Occipital lobe (tissue), 1 donor: ENCODE measurements at regions not wholly inside any gene's neighbourhood (a gene's known extent, or its start where the extent isn't known, plus 50 kb on each side); places are given as distances from the start of the nearest gene placed in this dataset.

Experiments
- DNase-seq: peaks from one replicate; lab custom pipeline; 2025; lab: John Stamatoyannopoulos, UW

GRCh38 chr7:26487780-26488515 lies 196.3 kb downstream of the SNX10 start:
- DNase-seq: no peak

- DNase-seq: no peak
Measured at GRCh38 chr7:26489391-26489790, 197.7 kb downstream of the SNX10 start.

- no peak for DNase-seq
Measured at GRCh38 chr7:26489906-26490639, 198.4 kb downstream of the SNX10 start.

GRCh38 chr7:26490640-26491624 lies 199.3 kb downstream of the SNX10 start:
- DNase-seq: peak; percentile 70

GRCh38 chr7:26492816-26493215 lies 201.2 kb downstream of the SNX10 start:
- no peak for DNase-seq

GRCh38 chr7:26493737-26494428 lies 202.2 kb downstream of the SNX10 start:
- no peak for DNase-seq

GRCh38 chr7:26495569-26495968 lies 203.9 kb downstream of the SNX10 start:
- no peak for DNase-seq

DNA sequence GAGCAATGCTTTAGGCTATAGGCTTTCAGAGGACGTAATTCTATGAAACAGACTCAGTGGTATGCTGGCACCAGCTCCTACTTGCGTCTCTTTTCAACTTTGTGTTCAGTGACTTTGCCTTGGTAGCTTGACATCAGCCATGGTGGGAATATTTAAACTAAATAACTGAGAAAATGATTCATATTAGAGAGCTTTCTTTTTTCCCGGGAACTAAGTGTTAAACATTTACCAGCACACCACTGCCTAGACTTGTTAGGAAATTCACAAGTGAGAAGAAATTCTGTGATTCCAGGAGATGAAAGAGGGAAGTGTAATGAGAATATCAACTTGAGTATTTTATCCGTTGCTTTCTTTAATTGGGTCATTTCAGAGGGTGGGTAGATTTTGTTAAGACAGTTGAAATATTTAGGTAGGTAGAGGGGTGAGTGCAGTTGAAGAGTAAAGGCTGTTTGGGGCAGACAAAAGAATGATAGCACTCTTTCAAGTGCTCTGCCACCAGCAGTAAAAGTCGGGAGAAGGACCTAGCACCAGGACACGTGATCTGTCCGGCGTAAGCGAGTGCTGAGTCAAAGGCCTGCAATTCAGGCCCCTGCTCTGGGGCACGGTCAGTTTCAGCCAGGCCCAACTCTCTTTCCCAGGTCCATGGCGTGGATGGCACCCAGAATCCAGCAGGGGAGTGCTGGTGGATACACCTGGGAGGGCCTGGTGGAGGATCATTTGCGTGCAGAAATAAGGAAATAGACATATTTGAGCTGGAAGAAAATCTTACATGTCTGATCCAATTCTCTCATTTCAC lies 206.3 kb downstream of the SNX10 start:
- DNase-seq: no peak

DNA sequence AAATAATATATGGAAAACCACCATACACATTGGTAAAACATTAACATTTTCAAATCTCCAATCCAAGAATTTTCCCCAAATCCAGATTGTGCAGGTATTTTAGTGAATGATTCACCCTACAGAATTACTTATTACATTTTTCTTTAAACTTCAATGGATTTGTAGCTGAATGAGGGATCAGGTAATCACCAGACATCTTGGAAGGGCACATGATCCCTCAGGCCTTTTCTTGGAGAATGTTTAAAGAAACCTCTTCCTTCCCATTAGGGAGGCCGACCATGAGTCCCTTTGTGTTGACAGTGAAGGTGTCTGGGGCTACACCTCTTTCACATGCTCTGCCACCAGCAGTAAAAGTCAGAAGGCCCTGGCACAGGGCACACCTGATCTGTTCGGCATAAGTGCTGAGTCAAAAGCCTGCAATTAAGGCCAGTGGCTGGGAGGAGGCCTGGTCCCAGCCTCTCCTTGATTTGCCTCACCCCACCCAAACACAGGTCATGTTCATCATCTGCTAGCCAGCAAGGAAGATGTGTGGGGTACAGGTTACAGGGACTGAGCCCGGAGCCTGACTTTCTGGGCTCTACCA lies 207.7 kb downstream of the SNX10 start:
- DNase-seq: no peak

GRCh38 chr7:26500749-26501352 lies 209.2 kb downstream of the SNX10 start:
- DNase-seq: no peak

GRCh38 chr7:26504411-26505120 lies 212.9 kb downstream of the SNX10 start:
- DNase-seq: no peak

GRCh38 chr7:26506196-26506595 lies 214.5 kb downstream of the SNX10 start:
- no peak for DNase-seq

DNA sequence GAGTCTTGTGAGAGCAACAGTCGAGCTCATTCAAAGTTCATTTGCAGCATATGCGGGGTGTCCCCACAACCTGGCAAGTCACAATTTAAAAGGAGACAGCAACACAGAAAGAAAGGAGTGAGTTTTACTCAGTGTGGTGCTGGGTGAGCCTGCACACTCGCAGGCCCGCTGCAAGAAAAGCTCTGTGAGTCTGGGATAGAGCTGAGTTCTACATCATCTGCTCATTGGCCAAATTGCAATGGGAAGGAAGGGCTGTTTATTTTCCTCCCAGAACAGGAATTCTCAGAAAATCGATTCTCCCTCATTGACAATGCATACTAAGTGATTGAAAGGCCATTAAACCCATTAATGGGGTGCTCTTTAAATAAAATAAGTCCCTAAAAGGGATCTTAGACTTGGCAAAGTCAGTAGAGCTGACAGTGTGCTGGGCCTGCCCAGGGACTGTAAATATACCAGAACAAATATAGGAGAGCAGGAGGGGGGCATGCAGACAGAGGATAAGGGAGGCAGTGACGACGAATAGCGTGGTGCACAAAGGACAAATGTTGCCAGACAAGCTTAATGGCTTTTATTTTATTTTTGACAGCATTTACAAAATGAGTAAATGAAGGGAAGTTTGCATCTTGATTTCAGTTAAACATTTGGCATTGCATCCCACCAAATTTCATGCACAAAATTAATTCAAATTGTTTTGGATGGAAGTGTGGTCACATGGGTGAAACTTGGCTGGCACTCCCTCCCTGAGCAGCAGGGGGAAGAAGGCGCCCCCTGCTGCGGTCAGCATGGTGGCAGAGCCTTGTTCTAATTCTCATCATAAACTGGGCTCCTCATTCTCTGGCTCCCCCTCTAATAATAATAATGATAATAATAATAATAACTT lies 215.7 kb downstream of the SNX10 start:
- no peak for DNase-seq

- no peak for DNase-seq
Measured at GRCh38 chr7:26508481-26508880, 216.8 kb downstream of the SNX10 start.

- no peak for DNase-seq
Measured at GRCh38 chr7:26508917-26509316, 217.3 kb downstream of the SNX10 start.

- no peak for DNase-seq
Measured at GRCh38 chr7:26510231-26510957, 218.7 kb downstream of the SNX10 start.

- no peak for DNase-seq
Measured at GRCh38 chr7:26511866-26512265, 220.2 kb downstream of the SNX10 start.
